ENCODE measurements at regions not wholly inside any gene's neighbourhood (a gene's known extent, or its start where the extent isn't known, plus 50 kb on each side); places are given as distances from the start of the nearest gene placed in this dataset.
"Not testable (repeated sequence)": the region's sequence is repeated elsewhere in the genome, so short reads cannot be mapped to it uniquely, and the experiment has no call there.

DNA sequence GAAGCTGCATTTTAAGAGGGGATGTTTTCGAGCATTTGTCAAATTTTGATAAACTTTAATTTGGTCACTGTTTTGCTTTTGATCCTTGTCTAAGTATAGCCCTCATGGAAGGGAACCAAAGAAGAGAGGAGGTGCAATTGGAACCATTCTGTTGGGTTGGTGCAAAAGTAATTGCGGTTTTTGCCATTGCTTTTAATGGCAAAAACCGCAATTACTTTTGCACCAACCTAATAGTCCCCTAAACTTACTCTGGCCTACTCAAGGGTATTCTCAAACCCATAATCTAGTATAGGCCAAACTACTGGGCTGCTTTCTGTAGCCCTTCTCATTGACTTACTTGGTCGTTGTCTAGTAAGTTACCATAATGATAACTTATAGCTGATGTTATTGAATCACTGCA is 634.7 kb downstream of the MAFB start:
- no peak for DNase-seq (ENCODE audit: extremely low spot score, insufficient read length, low read depth)
- FAIRE-seq = no peak

DNA sequence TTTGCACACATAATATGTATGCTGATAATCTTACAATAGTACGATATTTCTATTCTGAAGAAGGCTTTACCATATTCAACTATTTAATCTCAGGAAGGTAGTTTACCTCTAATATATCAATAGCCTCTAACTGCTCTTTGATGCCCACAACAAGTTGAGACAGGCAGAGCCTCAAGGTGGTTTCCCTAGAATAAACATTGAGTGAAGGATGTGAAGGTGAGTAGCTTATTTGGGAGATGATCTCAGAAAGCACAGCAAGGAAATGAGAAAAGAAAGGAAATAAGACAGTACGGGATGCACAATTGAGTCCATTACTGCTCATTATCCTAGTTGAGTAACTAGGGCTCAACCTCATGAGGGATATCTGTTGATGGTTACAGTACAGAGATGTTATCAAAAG is 638.4 kb downstream of the MAFB start:
- DNase-seq (ENCODE audit: extremely low spot score, insufficient read length, low read depth) (no peak), FAIRE-seq (no peak)

DNA sequence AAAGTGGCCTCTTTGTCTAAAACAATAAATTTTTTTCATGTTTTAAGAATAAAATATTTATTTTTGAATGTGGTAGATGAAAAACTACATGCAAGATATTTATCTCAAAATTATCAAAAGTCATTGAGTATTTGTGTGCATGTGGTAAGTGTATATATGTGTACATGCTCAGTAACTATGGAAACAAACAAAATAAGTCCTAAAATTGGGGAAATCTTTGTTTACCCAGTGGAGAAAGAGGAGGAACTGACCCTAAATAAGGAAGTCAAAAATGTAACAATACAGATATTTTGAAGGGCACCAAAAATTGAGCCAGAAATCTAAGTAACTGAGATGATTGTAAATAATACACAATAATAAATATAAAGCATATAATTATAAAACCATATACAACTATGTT is 639.2 kb downstream of the MAFB start:
- DNase-seq (ENCODE audit: extremely low spot score, insufficient read length, low read depth) (no peak), FAIRE-seq (no peak)

DNA sequence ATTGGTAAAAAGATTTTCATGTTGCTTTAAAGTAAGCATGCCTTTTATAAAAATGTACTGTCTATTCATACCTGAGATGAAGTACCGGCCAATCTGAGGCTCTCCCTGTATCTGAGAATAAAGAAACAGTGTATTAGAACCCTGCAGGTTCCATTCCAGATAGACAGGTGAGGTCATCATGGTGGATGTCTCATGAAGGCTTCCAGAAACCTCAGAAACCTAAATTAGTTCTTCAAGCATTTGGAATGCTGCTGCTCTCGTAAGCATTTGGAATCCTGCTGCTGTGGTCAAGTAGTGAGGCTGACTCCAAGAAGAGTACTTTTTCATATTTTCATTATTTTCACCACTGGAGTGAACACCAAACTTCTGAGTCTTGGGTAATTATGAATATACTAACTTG is 642.3 kb downstream of the MAFB start:
- FAIRE-seq (no peak), DNase-seq (ENCODE audit: extremely low spot score, insufficient read length, low read depth) (no peak)

DNA sequence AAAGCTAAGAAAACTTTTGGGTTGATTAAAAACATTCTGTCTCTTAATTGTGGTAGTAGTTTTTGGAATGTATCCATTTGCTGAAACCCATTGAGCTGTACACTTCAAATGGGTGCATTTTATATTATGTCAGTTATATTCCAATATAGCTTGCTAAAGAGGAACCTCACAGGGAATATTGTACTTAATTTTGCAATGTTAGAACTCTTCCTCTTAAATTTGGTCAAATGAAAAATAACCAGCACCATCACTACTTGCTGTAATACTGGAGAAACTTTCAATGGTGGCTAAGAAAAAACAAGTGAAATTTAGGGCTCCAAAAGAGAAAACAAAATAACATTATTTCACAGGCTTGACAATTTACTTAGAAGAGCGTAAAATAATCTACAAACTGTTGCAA is 651.5 kb downstream of the MAFB start:
- DNase-seq (ENCODE audit: extremely low spot score, insufficient read length, low read depth) (no peak), FAIRE-seq (no peak)

DNA sequence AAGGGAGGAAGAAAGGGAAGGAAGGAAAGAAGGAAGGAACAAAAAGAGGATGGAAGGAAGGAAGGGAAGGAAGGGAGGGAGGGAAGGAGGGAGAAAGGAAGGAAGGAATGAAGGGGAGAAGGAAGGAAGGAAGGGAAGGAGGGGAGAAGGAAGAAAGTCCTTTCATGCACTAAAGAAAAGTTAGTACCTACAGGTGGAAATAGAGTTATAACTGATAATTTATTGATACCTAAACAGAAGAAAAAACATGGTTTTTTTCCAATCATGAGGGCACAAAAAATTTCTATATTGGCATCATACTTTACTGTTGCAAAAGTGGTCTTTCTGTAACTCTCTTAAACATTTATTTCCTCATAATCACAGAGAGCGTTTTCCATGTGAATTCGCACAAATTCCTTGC is 659.4 kb downstream of the MAFB start:
- FAIRE-seq (no peak), DNase-seq (ENCODE audit: extremely low spot score, insufficient read length, low read depth) (no peak)

DNA sequence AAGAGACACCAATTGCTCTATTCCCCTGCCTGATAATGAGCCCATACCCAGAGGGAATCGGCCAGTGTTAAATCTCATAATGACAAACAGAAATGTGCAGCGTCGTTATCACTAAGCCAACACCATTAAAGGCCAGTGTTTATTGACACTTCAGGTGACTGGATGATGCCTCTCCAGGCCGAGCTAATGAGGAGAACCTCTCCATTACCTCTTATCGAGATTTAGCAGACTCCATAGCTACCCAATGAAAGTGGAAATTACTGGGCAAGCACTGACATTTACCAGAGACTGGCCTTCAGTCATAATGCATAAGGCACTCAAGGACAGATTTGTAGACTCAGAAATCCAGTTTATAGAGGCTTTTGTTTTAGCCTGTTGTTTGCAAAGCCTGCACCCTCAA is 669.5 kb downstream of the MAFB start:
- no peak for FAIRE-seq

DNA sequence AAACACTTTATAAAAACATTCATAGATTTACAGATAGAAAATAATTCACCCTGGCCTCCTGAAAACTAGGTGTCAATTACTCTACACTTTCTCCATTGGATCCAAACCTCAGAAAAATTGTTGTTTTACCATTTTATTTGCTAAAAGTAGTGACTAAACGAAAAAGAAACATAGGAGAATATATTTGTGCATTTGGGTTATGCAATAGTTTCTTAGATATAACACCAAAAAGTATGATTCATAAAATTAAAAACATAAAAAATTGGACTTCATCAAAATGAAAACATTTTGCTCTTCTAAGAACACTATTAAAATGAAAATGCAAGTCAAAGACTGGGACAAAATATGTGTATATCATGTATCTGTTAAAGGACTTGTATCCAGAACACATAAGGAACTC is 671.3 kb downstream of the MAFB start:
- no peak for FAIRE-seq
- no peak for DNase-seq (ENCODE audit: extremely low spot score, insufficient read length, low read depth)

More for the DNA sequence above, 669.5 kb downstream of the MAFB start:
- DNase-seq (ENCODE audit: extremely low spot score, insufficient read length, low read depth) = no peak

DNA sequence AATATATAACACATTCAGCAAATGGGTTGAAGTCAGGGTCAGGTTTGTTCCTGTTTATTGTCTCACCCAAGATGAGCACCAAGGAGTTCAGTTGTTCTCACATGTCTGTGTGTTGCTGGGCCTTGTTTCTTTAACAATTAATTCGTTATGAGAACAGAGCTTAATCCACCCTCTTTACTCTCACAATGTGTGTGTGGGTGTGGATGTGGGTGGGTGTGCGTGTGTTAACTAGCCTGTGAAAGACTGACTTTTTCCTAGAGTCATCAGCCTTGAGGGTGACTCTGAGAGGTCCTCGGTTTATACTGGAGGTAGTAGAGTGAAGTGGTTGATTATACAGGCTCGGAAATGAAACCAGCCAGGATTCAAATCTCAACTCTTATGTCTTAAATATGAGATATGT is 672.1 kb downstream of the MAFB start:
- DNase-seq (ENCODE audit: extremely low spot score, insufficient read length, low read depth) (no peak), FAIRE-seq (no peak)

DNA sequence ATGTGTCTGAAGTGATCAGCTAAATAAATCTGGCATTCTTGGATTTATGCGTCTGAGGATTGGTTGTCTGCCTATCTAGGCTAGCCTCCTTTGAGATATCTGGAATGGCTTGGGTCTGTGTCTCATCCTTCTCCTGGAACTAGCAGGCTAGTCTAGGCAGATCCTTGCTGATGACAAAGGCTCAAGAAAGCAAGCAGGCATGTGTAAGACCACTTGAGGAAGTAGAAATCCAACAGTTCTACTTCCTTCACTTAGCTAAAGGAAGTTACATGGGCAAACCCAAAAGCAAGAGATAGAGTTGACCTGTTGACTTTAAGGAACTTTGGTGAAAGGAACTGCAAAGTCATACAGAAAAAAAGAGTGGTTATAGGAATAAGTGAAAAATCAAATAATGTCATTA is 672.6 kb downstream of the MAFB start:
- DNase-seq (ENCODE audit: extremely low spot score, insufficient read length, low read depth) (no peak), FAIRE-seq (no peak)

DNA sequence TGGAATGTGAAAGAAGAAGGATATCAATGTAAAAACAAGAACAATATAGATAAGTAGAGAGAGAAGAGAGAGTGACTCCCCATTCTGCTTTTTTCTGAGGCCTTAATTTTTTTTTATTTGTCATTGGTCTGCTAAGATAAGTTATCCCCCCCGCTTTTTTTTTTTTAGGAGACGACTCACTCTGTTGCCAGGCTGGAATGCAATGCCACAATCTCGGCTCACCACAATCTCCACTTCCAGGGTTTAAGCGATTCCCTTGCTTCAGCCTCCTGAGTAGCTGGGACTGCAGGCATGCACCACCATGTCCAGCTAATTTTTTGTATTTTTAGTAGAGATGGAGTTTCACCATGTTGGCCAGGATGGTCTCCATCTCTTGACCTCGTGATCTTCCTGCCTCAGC is 677.0 kb downstream of the MAFB start:
- not testable (repeated sequence) for DNase-seq (ENCODE audit: extremely low spot score, insufficient read length, low read depth); FAIRE-seq

DNA sequence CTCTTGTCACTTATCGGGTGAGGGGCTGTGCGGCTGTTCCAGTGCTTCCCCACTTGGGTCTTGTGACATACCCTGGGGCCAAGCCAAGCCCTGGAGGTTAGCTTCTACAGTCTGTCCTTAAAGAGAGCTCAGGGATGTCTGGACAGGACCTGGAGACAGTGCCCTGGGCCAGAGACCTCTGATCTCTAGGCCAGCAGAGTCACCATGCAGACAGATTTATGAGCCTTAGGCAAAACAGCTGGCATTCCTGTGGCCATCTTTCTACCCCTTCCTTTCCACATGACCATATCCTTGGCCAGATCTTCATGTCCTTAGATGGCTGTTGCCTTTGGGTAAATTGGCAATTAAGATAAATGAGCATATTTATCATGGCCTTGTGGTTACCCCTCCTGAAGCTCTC is 678.6 kb downstream of the MAFB start:
- no peak for DNase-seq (ENCODE audit: extremely low spot score, insufficient read length, low read depth)
- FAIRE-seq = no peak

DNA sequence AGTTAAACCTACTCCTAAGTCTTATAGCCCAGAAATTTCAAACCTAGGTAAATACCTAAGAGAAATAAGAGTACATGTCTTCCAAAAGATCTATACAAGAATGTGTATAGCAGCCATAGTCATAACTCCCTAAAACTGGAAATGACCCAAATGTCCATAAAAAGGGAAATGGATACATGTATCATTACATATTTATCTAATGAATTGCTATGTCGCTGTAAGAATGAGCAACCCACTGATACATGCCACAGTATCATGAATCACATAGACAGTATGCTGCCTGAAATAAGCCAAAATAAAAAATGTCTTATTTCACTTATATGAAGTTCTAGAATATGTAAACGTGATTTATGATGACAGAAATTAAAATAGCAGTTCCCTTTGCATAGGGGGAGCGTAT is 679.5 kb downstream of the MAFB start:
- DNase-seq (ENCODE audit: extremely low spot score, insufficient read length, low read depth) (no peak), FAIRE-seq (no peak)

DNA sequence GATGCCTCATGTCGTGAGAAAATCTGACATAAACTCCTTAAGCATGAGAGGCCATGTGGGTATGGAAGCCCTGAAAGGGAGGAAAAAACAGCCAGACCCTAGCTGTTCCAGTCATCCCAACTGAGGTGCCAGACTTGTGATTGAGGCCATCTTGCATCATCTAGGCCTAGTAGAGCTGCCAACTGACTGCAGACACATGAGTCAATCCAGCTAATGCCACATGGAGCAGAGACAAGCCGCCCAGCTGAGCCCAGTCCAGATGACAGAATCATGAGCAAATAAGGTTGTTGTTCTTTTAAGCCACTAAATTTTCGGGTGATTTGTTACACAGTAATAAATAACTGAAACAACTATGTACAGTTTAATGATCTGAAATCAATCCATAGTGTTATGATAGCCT is 680.9 kb downstream of the MAFB start:
- FAIRE-seq = no peak
- DNase-seq (ENCODE audit: extremely low spot score, insufficient read length, low read depth) = no peak

DNA sequence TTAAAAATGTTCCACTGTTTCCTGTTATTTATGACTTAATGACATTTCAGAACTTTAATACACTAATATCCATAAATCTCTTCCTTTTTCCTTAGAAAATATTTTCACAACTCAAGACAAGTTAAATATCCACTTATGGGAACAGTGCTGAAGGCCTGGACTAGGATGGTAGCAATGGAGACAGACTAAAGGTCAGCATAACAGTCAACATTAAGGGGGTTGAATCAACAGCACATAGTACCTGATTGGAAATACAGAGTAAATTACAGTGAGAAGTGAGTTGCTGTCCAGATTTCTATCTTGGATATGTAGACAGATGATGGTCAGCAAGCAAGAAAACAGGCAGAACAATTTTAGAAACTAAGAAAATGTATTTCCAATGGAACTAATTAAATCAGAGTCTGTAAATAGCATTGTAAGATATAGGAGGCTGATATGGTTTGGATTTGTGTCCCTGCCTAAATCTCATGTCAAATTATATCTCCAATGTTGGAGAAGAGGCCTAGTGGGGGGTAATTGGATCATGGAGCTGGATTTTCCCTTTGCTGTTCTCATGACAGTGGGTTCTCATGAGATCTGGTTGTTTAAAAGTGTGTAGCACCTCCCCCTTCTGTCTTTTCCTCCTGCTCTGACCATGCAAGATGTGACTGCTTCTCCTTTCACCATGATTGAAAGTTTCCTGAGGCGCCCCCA is 682.7 kb downstream of the MAFB start:
- FAIRE-seq = no peak
- no peak for DNase-seq (ENCODE audit: extremely low spot score, insufficient read length, low read depth)

DNA sequence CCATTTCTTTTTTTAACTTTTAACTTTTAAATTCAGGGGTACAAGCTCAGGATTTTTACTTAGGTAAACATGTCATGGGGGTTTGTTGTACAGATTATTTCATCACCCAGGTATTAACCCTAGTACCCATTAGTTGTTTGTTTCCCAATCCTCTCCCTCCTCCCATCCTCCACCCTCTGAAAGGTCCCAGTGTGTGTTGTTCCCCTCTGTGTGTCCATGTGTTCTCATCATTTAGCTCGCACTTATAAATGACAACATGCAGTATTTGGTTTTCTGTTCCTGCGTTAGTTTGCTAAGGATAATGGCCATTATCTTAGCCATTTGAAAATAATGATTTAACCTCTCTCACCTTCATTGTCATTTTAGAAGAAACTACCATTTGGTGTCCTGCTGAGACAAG is 684.9 kb downstream of the MAFB start:
- not testable (repeated sequence) for FAIRE-seq; DNase-seq (ENCODE audit: extremely low spot score, insufficient read length, low read depth)

DNA sequence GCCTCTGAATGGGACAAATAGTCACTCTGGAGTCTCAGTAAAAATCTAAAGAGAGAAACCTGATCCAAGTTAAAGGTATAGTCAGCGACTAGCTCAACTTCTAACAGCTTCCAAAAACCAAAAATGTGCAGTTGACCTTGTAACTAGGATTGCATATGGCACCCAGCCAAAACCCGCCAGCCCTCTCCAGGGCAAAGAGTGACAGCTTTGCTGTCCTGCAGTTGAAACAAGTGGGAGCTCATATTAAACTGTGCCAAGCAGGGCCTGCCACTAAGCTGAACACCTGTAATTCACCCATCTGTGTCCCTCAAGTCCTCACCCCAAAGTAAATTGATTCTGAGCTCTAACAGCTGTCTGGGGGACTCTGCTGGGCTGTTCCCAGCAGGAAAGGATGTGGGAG is 695.3 kb downstream of the MAFB start:
- DNase-seq (ENCODE audit: extremely low spot score, insufficient read length, low read depth) (no peak), FAIRE-seq (no peak)

DNA sequence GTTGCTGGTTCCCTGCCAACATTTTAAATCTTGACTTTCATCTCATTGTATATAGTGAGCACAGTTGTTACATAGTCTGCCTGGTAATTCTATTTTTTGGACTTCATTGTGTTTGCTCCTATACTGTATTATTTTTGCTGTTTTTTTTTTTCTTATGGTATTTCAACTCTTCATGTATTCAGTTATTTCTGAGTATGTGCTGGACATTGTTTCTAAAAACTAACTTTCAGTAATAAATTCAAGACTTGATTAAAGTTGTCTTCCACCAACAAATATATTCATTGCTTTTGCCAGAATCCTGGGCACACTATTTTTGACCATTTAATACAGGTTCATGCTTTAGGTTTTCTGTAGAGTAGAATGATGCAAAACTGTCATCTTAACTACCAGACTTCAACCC is 698.3 kb downstream of the MAFB start:
- DNase-seq (ENCODE audit: extremely low spot score, insufficient read length, low read depth) = no peak
- no peak for FAIRE-seq

DNA sequence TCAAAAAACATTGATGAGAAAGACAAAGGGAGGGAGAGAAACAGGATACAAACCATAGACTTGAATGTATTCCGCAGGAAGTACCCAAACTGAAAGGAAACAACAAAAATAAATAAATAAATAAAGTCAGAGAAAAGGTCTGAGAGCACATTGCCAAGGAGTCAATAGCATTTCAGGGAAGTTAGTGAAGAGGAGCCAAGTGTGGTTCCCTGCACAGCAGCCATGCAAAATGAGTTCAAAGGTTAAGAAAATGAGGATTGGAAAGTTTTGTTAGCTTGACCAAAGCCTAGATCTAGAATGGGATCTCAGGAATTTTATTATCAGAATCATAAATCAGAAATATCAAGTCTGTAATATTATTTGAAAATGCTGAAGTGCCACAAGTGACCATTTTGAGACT is 700.0 kb downstream of the MAFB start:
- DNase-seq (ENCODE audit: extremely low spot score, insufficient read length, low read depth) = no peak
- no peak for FAIRE-seq

DNA sequence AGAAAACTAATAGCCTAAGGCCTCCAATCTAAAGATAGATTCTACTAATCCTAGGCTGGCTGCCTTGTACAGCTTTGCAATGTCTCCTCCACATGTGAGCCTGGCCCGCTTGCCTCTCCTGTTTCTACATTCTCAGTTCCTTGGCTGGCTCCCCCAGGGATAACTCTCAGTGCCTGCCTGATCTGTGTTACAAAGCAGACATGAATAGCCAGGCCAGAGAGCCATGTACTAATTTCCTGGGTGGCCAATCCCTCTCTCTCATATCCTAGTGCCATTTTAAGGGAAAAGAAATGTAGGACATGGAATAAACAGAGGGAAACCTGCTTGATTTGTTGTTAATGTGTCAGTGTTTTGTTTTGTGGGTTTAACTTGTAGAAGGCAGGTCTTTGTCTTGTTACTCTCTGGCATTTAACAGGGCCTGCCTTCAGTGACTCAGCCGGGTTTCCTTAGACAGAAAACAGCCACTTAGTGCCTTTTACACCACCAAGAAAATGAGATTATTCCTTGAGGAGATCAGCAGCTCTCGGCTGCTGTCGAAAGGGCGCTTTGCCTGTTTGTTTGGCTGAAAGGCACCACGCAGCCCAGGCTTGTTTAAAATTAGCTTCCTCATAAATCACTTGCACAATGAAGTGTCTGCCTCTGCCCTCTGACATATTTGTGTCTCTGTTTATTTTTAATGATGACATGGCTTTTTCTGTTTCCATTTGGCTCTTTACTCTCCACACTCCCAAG is 702.7 kb downstream of the MAFB start:
- FAIRE-seq (no peak), DNase-seq (ENCODE audit: extremely low spot score, insufficient read length, low read depth) (no peak)

DNA sequence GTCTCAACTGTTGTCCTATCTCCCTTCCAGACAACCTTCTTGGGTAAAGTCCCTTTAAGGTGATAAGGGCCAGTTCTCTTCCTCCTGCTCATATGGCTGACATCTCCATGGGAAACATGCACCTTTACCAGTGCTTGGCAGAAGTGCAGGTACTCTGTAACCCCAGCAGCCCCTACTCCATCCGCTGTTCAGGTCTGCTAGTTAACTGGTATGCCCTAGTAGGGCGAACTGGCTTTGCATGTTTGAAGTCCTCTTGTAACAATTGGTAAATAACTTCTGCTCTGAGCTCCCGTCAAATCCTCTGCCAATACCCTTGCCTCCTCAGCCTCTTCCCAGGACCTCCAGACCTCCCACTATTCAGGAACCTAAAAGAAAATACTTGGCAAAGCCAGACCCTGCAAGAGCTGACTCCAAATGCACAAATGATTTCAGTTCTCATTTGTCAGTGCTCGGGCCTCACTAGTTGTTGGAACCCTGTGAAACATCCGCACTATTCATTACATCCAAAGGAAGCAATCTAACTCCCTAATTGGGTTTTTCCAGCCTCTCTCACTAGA is 703.7 kb downstream of the MAFB start:
- DNase-seq (ENCODE audit: extremely low spot score, insufficient read length, low read depth) = no peak

DNA sequence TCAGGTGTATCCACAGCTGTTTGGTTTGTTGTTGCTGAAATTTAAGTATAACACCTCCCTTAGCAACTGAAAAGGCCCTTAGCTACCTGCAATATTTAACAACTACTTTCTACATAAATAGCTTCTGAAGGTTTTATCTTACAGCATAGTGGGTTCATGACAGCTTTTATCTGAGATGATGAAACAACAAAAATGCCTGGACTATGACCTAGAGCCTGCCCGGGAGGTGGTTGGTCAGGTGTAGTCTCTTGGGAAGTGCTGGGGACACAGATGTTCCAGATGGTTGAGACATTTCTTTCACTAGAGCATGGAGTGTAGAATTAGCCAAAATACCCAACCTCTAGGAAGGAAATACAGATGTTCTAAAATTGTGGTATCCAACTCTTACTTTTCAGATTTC is 705.4 kb downstream of the MAFB start:
- DNase-seq (ENCODE audit: extremely low spot score, insufficient read length, low read depth) (no peak), FAIRE-seq (no peak)

More for the DNA sequence above, 703.7 kb downstream of the MAFB start:
- no peak for FAIRE-seq

Measured in GM18507 (cell line).